HUES48 (cell line): ENCODE measurements at regions not wholly inside any gene's neighbourhood (a gene's known extent, or its start where the extent isn't known, plus 50 kb on each side); places are given as distances from the start of the nearest gene placed in this dataset.

Experiments
- H3K27ac ChIP-seq: one replicate; pipeline ENCODE4 v1.7.0; 2013; ENCODE audit warnings: low read depth, low read length, inconsistent platforms
- H3K27me3 ChIP-seq: 2 replicates; pipeline ENCODE4 v1.6.1; 2013; ENCODE audit warnings: mild to moderate bottlenecking, low read length; ENCODE audit not compliant: control insufficient read depth, insufficient read depth
- H3K36me3 ChIP-seq: 2 replicates; pipeline ENCODE4 v1.6.1; 2013; ENCODE audit warnings: low read length; ENCODE audit not compliant: control insufficient read depth, insufficient read depth
- H3K4me1 ChIP-seq: 2 replicates; pipeline ENCODE4 v1.6.1; 2013; ENCODE audit warnings: mild to moderate bottlenecking, low read length; ENCODE audit not compliant: control insufficient read depth, insufficient read depth
- H3K4me3 ChIP-seq: 2 replicates; pipeline ENCODE4 v1.5.1; 2013; ENCODE audit warnings: mild to moderate bottlenecking, low read depth, low read length
- H3K9ac ChIP-seq: 2 replicates; pipeline ENCODE4 v1.6.1; 2013; ENCODE audit warnings: mild to moderate bottlenecking, low read depth, low read length, moderate library complexity
- H3K9me3 ChIP-seq: 2 replicates; pipeline ENCODE4 v1.6.1; 2013; ENCODE audit warnings: low read length; ENCODE audit not compliant: control insufficient read depth, insufficient read depth

DNA sequence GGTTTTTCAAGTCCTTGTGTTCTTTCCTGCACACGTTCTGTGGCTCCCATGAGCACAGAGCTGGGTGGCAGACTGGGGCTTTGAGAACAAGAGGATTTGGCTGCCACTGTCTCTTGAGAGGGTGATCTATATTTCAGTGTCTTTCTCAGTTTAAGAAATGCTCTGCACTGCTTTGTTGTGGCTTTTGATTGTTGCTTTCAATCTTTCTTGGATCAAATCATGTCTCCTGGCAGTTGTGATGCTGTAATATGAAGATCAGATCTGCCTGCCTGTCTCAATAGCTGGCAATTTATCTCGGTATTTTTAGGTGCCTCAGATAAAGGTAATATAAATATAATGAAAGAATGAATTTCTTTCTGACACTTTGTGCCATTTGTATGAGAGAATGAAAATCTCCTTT lies 273.3 kb upstream of the LCORL start:
- no peak overlapping the region for H3K4me3 ChIP-seq
- 0 out of 2 replicates have a peak, but pooled peaks cover 4% of the 10 kb centered on the region for H3K4me1 ChIP-seq
- no peaks in the 10 kb centered on the region for H3K36me3 ChIP-seq
- H3K9ac ChIP-seq, result no peak overlapping the region
- H3K27me3 ChIP-seq, result no peaks in the 10 kb centered on the region
- no peak overlapping the region for H3K27ac ChIP-seq
- H3K9me3 ChIP-seq, result no peaks in the 10 kb centered on the region

DNA sequence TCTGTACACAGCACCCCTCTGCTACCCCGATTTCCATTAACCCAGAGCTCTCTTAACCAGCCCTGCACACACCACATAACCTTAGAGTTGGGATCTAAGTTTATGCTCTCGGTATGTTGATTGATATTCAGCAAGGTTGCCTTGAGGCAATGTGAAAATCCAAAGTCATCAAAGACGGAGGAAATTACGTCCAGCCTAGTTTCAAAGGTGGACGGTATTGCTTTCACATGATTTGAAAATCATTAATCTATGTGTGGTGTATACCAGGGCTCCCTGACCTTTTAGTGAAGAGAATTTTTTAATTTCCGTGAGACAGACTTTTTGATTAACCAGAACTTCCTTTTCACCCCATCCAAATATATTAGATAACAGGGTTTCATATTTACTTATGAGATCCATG lies 272.5 kb upstream of the LCORL start:
- 0 out of 2 replicates have a peak, but pooled peaks cover 4% of the 10 kb centered on the region for H3K4me1 ChIP-seq
- no peaks in the 10 kb centered on the region for H3K27me3 ChIP-seq
- H3K4me3 ChIP-seq, result no peak overlapping the region
- no peak overlapping the region for H3K27ac ChIP-seq
- no peaks in the 10 kb centered on the region for H3K36me3 ChIP-seq
- H3K9ac ChIP-seq, result no peak overlapping the region
- no peaks in the 10 kb centered on the region for H3K9me3 ChIP-seq

DNA sequence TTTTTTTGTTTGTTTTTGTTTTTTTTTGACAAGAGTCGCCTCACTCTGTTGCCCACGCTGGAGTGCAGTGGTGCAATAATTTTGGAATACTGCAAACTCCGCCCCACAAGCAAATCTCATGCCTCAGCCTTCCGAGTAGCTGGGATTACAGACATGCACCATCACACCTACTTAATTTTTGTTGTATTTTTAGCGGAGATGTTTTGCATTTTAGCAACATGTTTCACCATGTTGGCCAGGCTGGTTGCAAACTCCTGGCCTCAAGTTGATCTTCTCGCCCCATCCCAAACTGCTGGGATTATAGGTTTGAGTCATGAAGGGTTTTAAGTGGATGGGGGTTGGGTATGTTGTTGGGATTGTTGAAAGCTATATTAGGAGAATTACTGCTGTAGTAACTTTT lies 270.9 kb upstream of the LCORL start:
- H3K27me3 ChIP-seq, result no peaks in the 10 kb centered on the region

GRCh38 chr4:18291981-18292380 lies 270.4 kb upstream of the LCORL start:
- Histone ChIP-seq H3K9me3 (no peaks in the 10 kb centered on the region), H3K9ac (no peak overlapping the region), H3K27ac (no peak overlapping the region), H3K27me3 (no peaks in the 10 kb centered on the region), H3K4me3 (no peak overlapping the region), H3K4me1 (0 out of 2 replicates have a peak, but pooled peaks cover 4% of the 10 kb centered on the region), H3K36me3 (no peaks in the 10 kb centered on the region)

More for the DNA sequence above, 270.9 kb upstream of the LCORL start:
- H3K27ac ChIP-seq, result no peak overlapping the region
- no peak overlapping the region for H3K4me3 ChIP-seq
- H3K9me3 ChIP-seq, result no peaks in the 10 kb centered on the region
- no peaks in the 10 kb centered on the region for H3K36me3 ChIP-seq
- H3K4me1 ChIP-seq, result 0 out of 2 replicates have a peak, but pooled peaks cover 4% of the 10 kb centered on the region
- no peak overlapping the region for H3K9ac ChIP-seq

- Histone ChIP-seq H3K4me3 (no peak overlapping the region), H3K27me3 (no peaks in the 10 kb centered on the region), H3K9ac (no peak overlapping the region), H3K27ac (no peak overlapping the region), H3K9me3 (no peaks in the 10 kb centered on the region), H3K4me1 (no peaks in the 10 kb centered on the region), H3K36me3 (no peaks in the 10 kb centered on the region)
Observed at GRCh38 chr4:18291256-18291655, 269.7 kb upstream of the LCORL start.

- Histone ChIP-seq H3K27me3 (no peaks in the 10 kb centered on the region), H3K36me3 (no peaks in the 10 kb centered on the region), H3K27ac (no peak overlapping the region), H3K4me1 (no peaks in the 10 kb centered on the region), H3K4me3 (no peak overlapping the region), H3K9ac (no peak overlapping the region), H3K9me3 (no peaks in the 10 kb centered on the region; the same call in 1 of the 2 replicates)
Observed at GRCh38 chr4:18285357-18285756, 263.8 kb upstream of the LCORL start.

DNA sequence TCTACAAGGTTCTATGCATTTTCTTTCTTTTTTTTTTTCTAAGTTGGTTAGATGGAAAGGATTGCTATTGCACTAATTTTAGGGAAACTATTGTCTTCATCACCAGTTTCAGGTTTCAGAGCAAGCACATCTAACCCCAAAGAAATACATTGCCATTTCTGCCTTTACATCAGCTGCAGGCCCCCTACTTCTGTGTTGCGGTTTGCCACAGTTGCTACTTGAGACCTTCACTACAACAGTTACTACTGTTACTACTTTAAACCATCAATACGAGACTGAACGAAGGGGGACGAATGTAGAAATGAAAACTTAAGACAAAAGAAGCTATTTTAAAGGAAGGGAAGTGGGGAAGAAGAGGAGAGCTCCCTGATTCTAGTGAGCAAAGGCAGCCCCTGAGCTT lies 256.7 kb upstream of the LCORL start:
- H3K27ac ChIP-seq, result no peak overlapping the region
- H3K27me3 ChIP-seq, result no peaks in the 10 kb centered on the region
- H3K4me1 ChIP-seq, result no peaks in the 10 kb centered on the region
- H3K4me3 ChIP-seq, result no peak overlapping the region
- no peaks in the 10 kb centered on the region for H3K36me3 ChIP-seq
- no peak overlapping the region for H3K9ac ChIP-seq
- H3K9me3 ChIP-seq, result no peaks in the 10 kb centered on the region; the same call in 1 of the 2 replicates

DNA sequence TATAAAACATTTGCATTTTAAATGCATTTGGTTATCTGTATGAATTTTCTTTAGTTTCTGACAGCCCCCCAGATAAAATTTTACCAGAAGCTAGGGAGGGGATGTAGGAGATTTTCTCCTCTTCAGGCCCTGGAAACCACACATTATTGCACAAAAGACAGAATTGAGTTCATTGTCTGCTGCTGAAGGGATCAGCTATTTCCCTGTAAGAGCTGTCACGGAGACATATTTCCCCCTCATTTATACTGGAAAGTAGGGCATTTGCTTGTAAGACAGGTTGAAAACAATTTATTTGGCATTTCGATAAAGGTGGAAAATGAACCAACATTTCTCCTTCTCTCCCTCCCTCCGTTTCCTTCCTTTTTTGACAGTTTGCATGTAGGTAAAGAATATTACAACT lies 241.3 kb upstream of the LCORL start:
- Histone ChIP-seq H3K27me3 (no peaks in the 10 kb centered on the region), H3K4me3 (no peak overlapping the region), H3K9ac (no peak overlapping the region), H3K4me1 (no peaks in the 10 kb centered on the region), H3K9me3 (peaks cover 10% of the 10 kb centered on the region), H3K27ac (no peak overlapping the region), H3K36me3 (no peaks in the 10 kb centered on the region)

- H3K9me3 ChIP-seq, result peaks cover 6% of the 10 kb centered on the region; the same call in 1 of the 2 replicates
- H3K27me3 ChIP-seq, result no peaks in the 10 kb centered on the region
- H3K27ac ChIP-seq, result no peak overlapping the region
- H3K4me1 ChIP-seq, result no peaks in the 10 kb centered on the region
- H3K9ac ChIP-seq, result no peak overlapping the region
- H3K4me3 ChIP-seq, result no peak overlapping the region
- no peaks in the 10 kb centered on the region for H3K36me3 ChIP-seq
Observed at GRCh38 chr4:18252052-18252451, 230.5 kb upstream of the LCORL start.

DNA sequence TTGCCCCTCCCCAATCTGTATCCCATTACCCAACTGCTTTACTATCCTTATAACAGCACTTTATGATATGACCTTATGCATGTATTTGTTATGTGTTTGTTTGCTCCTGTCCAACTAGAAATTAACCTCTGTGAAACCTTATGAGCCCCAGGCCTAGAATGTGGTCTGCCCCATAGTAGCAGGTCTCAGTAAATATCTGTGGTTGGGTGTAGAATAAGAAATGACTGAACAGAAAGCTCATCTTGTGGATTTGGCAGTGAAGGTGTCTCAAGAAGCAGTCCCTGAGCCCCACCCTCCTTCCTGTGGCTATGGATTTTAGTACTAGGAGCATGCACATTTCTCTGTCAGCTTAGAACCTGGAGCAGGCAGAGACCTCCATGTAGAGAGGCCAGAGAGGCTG lies 229.0 kb upstream of the LCORL start:
- Histone ChIP-seq H3K4me3 (no peak overlapping the region), H3K36me3 (no peaks in the 10 kb centered on the region), H3K27ac (no peak overlapping the region), H3K4me1 (no peaks in the 10 kb centered on the region), H3K9me3 (no peaks in the 10 kb centered on the region), H3K27me3 (no peaks in the 10 kb centered on the region), H3K9ac (no peak overlapping the region)

- no peaks in the 10 kb centered on the region for H3K9me3 ChIP-seq
- no peak overlapping the region for H3K9ac ChIP-seq
- H3K27me3 ChIP-seq, result no peaks in the 10 kb centered on the region
Observed at GRCh38 chr4:18248611-18249010, 227.1 kb upstream of the LCORL start.

DNA sequence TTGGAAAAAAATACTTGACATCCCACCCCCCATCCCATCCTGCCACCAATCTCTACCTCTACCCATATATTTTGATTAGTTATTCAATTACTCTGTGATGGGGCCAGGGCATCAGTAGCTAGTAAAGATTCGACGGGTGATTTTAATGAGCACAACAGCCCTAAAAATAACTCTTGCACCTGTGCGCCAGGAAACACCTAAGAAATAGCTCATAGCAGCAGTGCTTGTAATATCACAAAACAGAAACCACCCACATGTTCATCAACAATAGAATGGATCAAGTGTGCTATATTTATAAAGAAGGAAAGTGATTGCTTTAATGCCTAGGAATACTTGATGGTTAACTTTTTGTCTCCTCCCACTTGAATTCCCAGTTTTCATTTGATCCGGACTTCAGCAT lies 225.6 kb upstream of the LCORL start:
- H3K9ac ChIP-seq, result no peak overlapping the region
- H3K27ac ChIP-seq, result no peak overlapping the region
- H3K9me3 ChIP-seq, result no peaks in the 10 kb centered on the region
- H3K36me3 ChIP-seq, result no peaks in the 10 kb centered on the region
- no peaks in the 10 kb centered on the region for H3K4me1 ChIP-seq
- H3K27me3 ChIP-seq, result no peaks in the 10 kb centered on the region
- no peak overlapping the region for H3K4me3 ChIP-seq

More at GRCh38 chr4:18248611-18249010, 227.1 kb upstream of the LCORL start:
- Histone ChIP-seq H3K36me3 (no peaks in the 10 kb centered on the region), H3K4me3 (no peak overlapping the region), H3K4me1 (no peaks in the 10 kb centered on the region), H3K27ac (no peak overlapping the region)
